H1 (cell line): ENCODE measurements at regions not wholly inside any gene's neighbourhood (a gene's known extent, or its start where the extent isn't known, plus 50 kb on each side); places are given as distances from the start of the nearest gene placed in this dataset.

Experiments used
- CTCF ChIA-PET: fragments of 300-600 bp; sonication (Branson Sonifier 250); formaldehyde crosslinking; loops from one replicate; lab custom pipeline; 2021; ENCODE audit not compliant: partially characterized antibody; lab: Charles Lee
- POLR2A ChIA-PET: fragments of 300-600 bp; sonication (Branson Sonifier 250); formaldehyde crosslinking; loops from one replicate; lab custom pipeline; 2021; ENCODE audit warnings: inconsistent platforms; ENCODE audit not compliant: partially characterized antibody; lab: Charles Lee
- DNase-seq, 2 experiments: peaks; one replicate each; pipeline versions ENCODE4 v3.0.0 to v3.0.0-alpha.2; 2010 to 2022; ENCODE audit warnings: low spot score in 2 of 2, low read depth in 1 of 2, mixed read lengths in 1 of 2
- FAIRE-seq: peaks from 2 replicates; lab custom pipeline; 2011; peaks lifted over from hg19 to GRCh38; lab: Jason Lieb, UNC
- H2AFZ ChIP-seq: 2 replicates; pipeline ENCODE4 v1.8.1; 2012; ENCODE audit warnings: low read length, inconsistent platforms
- H2AK5ac ChIP-seq: 2 replicates; pipeline ENCODE4 v1.6.1; 2013; ENCODE audit warnings: low read depth, low read length
- H2BK120ac ChIP-seq: replicated peaks from 2 replicates; pipeline ENCODE3; 2013; ENCODE audit warnings: low read depth, low read length, inconsistent platforms
- H2BK12ac ChIP-seq: 2 replicates; pipeline ENCODE4 v1.6.1; 2013; ENCODE audit warnings: low read depth, low read length
- H2BK15ac ChIP-seq: 2 replicates; pipeline ENCODE4 v1.6.1; 2013; ENCODE audit warnings: low read length
- H2BK20ac ChIP-seq: 2 replicates; pipeline ENCODE4 v1.6.1; 2013; ENCODE audit warnings: low read length
- H2BK5ac ChIP-seq: 2 replicates; pipeline ENCODE4 v1.6.1; 2013; ENCODE audit warnings: low read depth, low read length
- H3K14ac ChIP-seq: 2 replicates; pipeline ENCODE4 v1.6.1; 2013; ENCODE audit warnings: inconsistent platforms; ENCODE audit not compliant: insufficient read length
- H3K18ac ChIP-seq: 2 replicates; pipeline ENCODE4 v1.6.1; 2013; ENCODE audit warnings: low read length; ENCODE audit errors: extremely low read depth
- H3K23ac ChIP-seq: 2 replicates; pipeline ENCODE4 v1.6.1; 2013; ENCODE audit warnings: inconsistent platforms; ENCODE audit not compliant: insufficient read length
- H3K23me2 ChIP-seq: 2 replicates; pipeline ENCODE4 v1.6.1; 2013; ENCODE audit warnings: low read depth, low read length
- H3K27ac ChIP-seq: 2 replicates; pipeline ENCODE4 v1.6.1; 2011; ENCODE audit warnings: low read depth, low read length, inconsistent platforms
- H3K27me3 ChIP-seq, 4 experiments: replicated peaks in 1 of 4; 1 replicate in 1 of 4; 2 replicates in 3 of 4; pipeline versions ENCODE4 v1.6.1 to v1.8.1; 2011 to 2013; ENCODE audit warnings: low read length in 3 of 4, mild to moderate bottlenecking in 3 of 4, inconsistent platforms in 2 of 4, mixed read lengths in 2 of 4, moderate library complexity in 1 of 4; ENCODE audit not compliant: control insufficient read depth in 3 of 4, insufficient read depth in 3 of 4; ENCODE audit errors: extremely low read depth in 1 of 4
- H3K36me3 ChIP-seq, 4 experiments: 2 replicates each; pipeline versions ENCODE4 v1.6.1 to v1.8.1; 2011 to 2013; ENCODE audit warnings: mild to moderate bottlenecking in 4 of 4, low read length in 3 of 4, moderate library complexity in 2 of 4, control low read depth in 1 of 4, inconsistent platforms in 1 of 4; ENCODE audit not compliant: insufficient read depth in 4 of 4, control insufficient read depth in 2 of 4
- H3K4ac ChIP-seq: replicated peaks from 2 replicates; pipeline ENCODE3; 2013; ENCODE audit warnings: low read length, low read depth, mixed read lengths, inconsistent platforms; ENCODE audit not compliant: insufficient read length
- H3K4me1 ChIP-seq, 4 experiments: replicated peaks in 1 of 4; 1 replicate in 1 of 4; 2 replicates in 3 of 4; pipeline versions ENCODE4 v1.6.1 to v1.8.1; 2011 to 2013; ENCODE audit warnings: low read length in 3 of 4, inconsistent platforms in 2 of 4, mixed read lengths in 1 of 4; ENCODE audit not compliant: insufficient read depth in 4 of 4, control insufficient read depth in 3 of 4
- H3K4me2 ChIP-seq, 2 experiments: 2 replicates each; pipeline versions ENCODE4 v1.6.1 to v1.8.1; 2011 to 2013; ENCODE audit warnings: low read depth in 2 of 2, low read length in 2 of 2, control low read depth in 1 of 2, inconsistent platforms in 1 of 2, mild to moderate bottlenecking in 1 of 2; ENCODE audit not compliant: insufficient read depth in 1 of 2
- H3K4me3 ChIP-seq, 4 experiments: fragments of 200-600, 300-600 bp in 1 of 4; sonication (generic), shearing (Covaris generic), sonication (Bioruptor Twin) in 1 of 4; 2 replicates each; pipeline versions ENCODE4 v1.5.1 to v1.8.1; 2011 to 2016; ENCODE audit warnings: low read length in 4 of 4, low read depth in 3 of 4, control low read depth in 2 of 4, inconsistent platforms in 2 of 4, mild to moderate bottlenecking in 2 of 4, mixed read lengths in 1 of 4, moderate library complexity in 1 of 4; ENCODE audit not compliant: insufficient read depth in 2 of 4; ENCODE audit errors: extremely low read depth in 1 of 4
- H3K56ac ChIP-seq: replicated peaks from 2 replicates; pipeline ENCODE3; 2013; ENCODE audit warnings: low read depth, mild to moderate bottlenecking, mixed read lengths, low read length, inconsistent platforms; ENCODE audit not compliant: insufficient read length
- H3K79me1 ChIP-seq: 2 replicates; pipeline ENCODE4 v1.6.1; 2013; ENCODE audit warnings: low read depth, low read length, control low read depth
- H3K79me2 ChIP-seq, 2 experiments: 2 replicates each; pipeline versions ENCODE4 v1.6.1 to v1.8.1; 2012 to 2013; ENCODE audit warnings: low read length in 2 of 2, mild to moderate bottlenecking in 2 of 2, inconsistent platforms in 1 of 2; ENCODE audit not compliant: insufficient read depth in 2 of 2, control insufficient read depth in 1 of 2
- H3K9ac ChIP-seq, 4 experiments: replicated peaks in 1 of 4; 1 replicate in 1 of 4; 2 replicates in 3 of 4; pipeline versions ENCODE4 v1.6.1 to v1.8.1; 2011 to 2013; ENCODE audit warnings: low read depth in 3 of 4, low read length in 3 of 4, control low read depth in 2 of 4, mild to moderate bottlenecking in 2 of 4, moderate library complexity in 2 of 4, inconsistent platforms in 1 of 4; ENCODE audit errors: extremely low read depth in 1 of 4
- H3K9me3 ChIP-seq, 2 experiments: 2 replicates each; pipeline versions ENCODE4 v1.6.1 to v1.8.1; 2012 to 2013; ENCODE audit warnings: mild to moderate bottlenecking in 2 of 2, moderate library complexity in 2 of 2, control low read depth in 1 of 2, inconsistent platforms in 1 of 2, low read depth in 1 of 2, low read length in 1 of 2, mixed read lengths in 1 of 2; ENCODE audit not compliant: insufficient read depth in 2 of 2
- H4K20me1 ChIP-seq, 2 experiments: replicated peaks in 1 of 2; 2 replicates each; pipeline versions ENCODE3 to v1.8.1; 2011 to 2013; ENCODE audit warnings: inconsistent platforms in 2 of 2, low read length in 2 of 2, mild to moderate bottlenecking in 1 of 2; ENCODE audit not compliant: insufficient read depth in 2 of 2, control insufficient read depth in 1 of 2
- H4K5ac ChIP-seq: 2 replicates; pipeline ENCODE4 v1.6.1; 2013; ENCODE audit warnings: low read length, low read depth, mixed read lengths, inconsistent platforms; ENCODE audit not compliant: insufficient read length
- H4K8ac ChIP-seq: 2 replicates; pipeline ENCODE4 v1.8.0; 2013; ENCODE audit warnings: mild to moderate bottlenecking, moderate library complexity, low read length, inconsistent platforms; ENCODE audit not compliant: insufficient read depth; ENCODE audit errors: extremely low read depth
- H4K91ac ChIP-seq: replicated peaks from 2 replicates; pipeline ENCODE3; 2013; ENCODE audit warnings: low read length, mixed read lengths, inconsistent platforms; ENCODE audit not compliant: insufficient read length
- MAFK ChIP-seq: IDR thresholded peaks from 2 replicates; pipeline ENCODE4 v1.6.1; 2012; ENCODE audit warnings: low read depth, mild to moderate bottlenecking, improper control_type of control experiment, low read length
- RXRA ChIP-seq: IDR thresholded peaks from 2 replicates; pipeline ENCODE4 v1.6.1; 2011; ENCODE audit warnings: low read depth, mild to moderate bottlenecking, low read length, moderate library complexity; ENCODE audit not compliant: insufficient read depth
- SIX5 ChIP-seq: IDR thresholded peaks from 2 replicates; pipeline ENCODE4 v1.6.1; 2011; ENCODE audit warnings: mild to moderate bottlenecking, low read depth, low read length
- SUZ12 ChIP-seq: fragments of 200-600 bp; sonication (generic); IDR thresholded peaks from 2 replicates; pipeline ENCODE4 v1.6.1; 2012; ENCODE audit warnings: mild to moderate bottlenecking, inconsistent platforms, low read length, moderate library complexity, mixed read lengths
- WGBS, 2 experiments: shearing (Covaris generic) in 1 of 2; methylation state at CpG; one replicate each; pipeline versions ENCODE4 v1.1.6 to v1.1.7; 2013 to 2015; ENCODE audit warnings: low lambda C conversion rate in 2 of 2, mixed read lengths in 2 of 2, inconsistent platforms in 1 of 2, low coverage in 1 of 2, missing lambda C conversion rate in 1 of 2; ENCODE audit not compliant: insufficient replicate concordance in 2 of 2, insufficient coverage in 1 of 2, insufficient read length in 1 of 2; ENCODE audit errors: extremely low coverage in 1 of 2, missing lambda C conversion rate in 1 of 2; 5-methylcytosine and 5-hydroxymethylcytosine counted together
- TF ChIP-seq, protein P1 (sequence below): IDR thresholded peaks from 2 replicates; pipeline ENCODE4 v1.6.1; 2011; ENCODE audit warnings: low read depth, mild to moderate bottlenecking, low read length; ENCODE audit not compliant: insufficient read depth

DNA sequence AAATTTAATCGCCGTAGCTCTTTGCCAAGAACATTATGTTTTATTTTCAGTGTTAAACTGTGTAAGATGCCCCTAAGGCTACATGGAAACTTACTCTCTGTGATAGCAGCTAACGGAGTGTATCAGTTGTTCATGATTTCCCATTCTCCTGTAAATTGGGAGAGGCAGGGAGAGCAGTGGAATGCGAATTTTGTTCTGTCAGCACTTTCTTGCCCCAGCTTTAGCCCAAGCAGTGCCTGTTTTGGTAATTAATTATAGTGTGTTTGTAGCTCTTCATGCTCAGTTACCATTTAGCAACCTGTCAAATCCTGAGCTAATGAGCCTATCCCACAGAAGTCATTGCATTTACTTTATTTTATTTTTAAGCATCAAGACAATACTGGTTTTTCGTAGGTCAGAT, 475.1 kb upstream of the RBFOX1 start:
- ChIA-PET POLR2A (no interaction called here), CTCF (interaction anchor here (1.0 kb wide), 2 partner anchors 9 to 173 kb away, joined by 3 read pairs; no protein-coding TSS in a partner anchor)
- Histone ChIP-seq H2BK12ac (no peak overlapping the region), H3K56ac (no peak overlapping the region), H2AFZ (no peak overlapping the region), H4K20me1 (peaks cover 5 to 10% of the 10 kb centered on the region in 2 experiments), H2BK5ac (no peak overlapping the region), H3K18ac (no peak overlapping the region), H4K91ac (no peak overlapping the region), H3K23me2 (no peaks in the 10 kb centered on the region), H3K9ac (no peak overlapping the region), H3K36me3 (no peaks in the 10 kb centered on the region), H3K4me2 (no peak overlapping the region), H3K27ac (no peak overlapping the region), H4K5ac (no peak overlapping the region), H2BK15ac (no peak overlapping the region), H2AK5ac (no peak overlapping the region), H4K8ac (no peak overlapping the region), H3K4me1 (peaks cover 0 to 11% (median 0%) of the 10 kb centered on the region in 4 experiments; a peak in 1 of 7 replicates), H3K79me2 (no peaks in the 10 kb centered on the region), H3K4me3 (no peak overlapping the region), H3K23ac (no peak overlapping the region), H3K79me1 (no peaks in the 10 kb centered on the region), H2BK20ac (no peak overlapping the region), H3K4ac (no peak overlapping the region), H3K14ac (no peak overlapping the region), H2BK120ac (no peak overlapping the region), H3K9me3 (no peaks in the 10 kb centered on the region), H3K27me3 (peaks cover 54 to 79% (median 59%) of the 10 kb centered on the region in 4 experiments)
- DNase-seq (no peak), FAIRE-seq (no peak)
- 56% methylated on average over 5 of the region's 5 CpGs; no CpG with 5 or more reads in 1 of the 2 experiments for WGBS, 2 experiments
- peak; percentile 95 for TF ChIP-seq MAFK
- no peak for TF ChIP-seq SIX5
- TF ChIP-seq RXRA, result no peak
- TF ChIP-seq, protein P1, sequence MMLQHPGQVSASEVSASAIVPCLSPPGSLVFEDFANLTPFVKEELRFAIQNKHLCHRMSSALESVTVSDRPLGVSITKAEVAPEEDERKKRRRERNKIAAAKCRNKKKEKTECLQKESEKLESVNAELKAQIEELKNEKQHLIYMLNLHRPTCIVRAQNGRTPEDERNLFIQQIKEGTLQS, result no peak
- peak; percentile 23; the same call in 1 of the 2 replicates for TF ChIP-seq SUZ12
